Inflammatory macrophage (primary cell): ENCODE measurements at regions not wholly inside any gene's neighbourhood (a gene's known extent, or its start where the extent isn't known, plus 50 kb on each side); places are given as distances from the start of the nearest gene placed in this dataset.

Source experiments
- DNase-seq, 2 donors: peaks; one replicate each; pipeline ENCODE4 v3.0.0-alpha.2; 2020 to 2022

DNA sequence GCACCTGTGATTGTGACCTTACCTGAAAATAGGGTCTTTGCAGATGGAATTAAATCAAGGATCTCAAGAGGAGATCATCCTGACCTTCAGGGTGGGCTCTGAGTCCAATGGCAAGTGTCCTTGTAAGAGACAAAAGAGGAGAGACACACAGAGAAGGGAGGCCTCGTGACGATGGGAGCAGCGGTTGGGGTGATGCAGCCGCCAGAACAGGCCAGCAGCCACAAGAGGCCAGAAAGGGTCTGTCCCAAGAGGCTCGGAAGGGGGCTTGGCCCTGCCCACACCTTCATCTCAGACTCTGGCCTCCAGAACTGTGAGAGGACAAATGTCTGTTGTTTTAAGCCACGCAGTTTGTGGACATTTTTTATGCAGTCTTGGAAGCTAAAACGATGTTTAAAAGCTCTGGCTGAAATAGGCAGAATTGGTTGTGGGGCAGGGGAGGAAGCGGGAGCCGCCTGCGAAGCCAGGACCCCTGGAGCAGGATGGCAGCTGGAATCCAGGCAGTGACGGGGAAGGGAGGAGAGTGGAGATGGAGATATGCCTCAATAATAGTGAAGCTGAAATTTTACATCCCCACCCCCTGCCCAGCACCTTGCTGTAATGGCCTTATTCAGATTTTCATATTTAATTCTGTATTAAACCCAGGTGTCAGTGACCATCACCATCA, 216.4 kb downstream of the ANKRD60 start:
- no peak for DNase-seq

DNA sequence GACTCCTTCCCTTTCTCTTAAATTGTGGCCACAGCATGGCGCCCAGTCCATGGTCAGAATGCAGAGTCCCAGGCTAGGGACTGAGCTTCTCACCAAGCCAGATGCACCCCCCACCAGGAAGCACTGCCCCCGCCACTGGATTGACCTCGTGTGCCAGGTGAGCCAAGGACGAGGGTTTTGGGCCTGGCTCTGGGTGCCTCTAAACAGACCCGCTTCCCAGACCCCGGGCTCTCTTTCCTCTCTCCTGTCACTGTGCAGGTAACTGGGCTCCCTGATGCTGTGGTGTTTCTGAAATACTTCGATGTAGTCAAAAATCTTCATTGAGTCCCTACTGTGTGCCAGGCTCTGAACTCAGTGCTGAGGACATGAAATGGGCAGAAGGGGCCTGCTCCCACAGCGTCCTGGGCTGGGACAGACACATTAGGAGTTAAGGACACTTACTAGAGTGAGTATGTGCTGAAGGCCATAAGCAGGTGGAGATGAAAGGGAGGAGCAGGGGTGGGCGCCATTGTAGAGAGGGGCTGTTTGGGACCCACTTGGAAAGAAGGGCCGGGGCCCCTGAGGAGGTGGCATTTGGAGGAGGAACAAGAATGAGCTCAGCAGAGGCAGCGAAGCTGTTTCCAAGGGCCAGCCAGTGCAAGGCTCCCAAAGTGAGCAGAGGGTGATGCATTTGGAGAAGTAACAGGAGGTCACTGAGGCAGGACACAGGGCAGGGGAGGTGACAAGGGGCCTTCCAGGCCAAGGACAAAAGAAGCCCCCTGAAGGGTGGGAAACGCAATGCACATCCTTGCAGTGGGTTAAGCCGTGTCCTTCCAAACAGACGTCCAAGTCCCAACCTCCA, 217.1 kb downstream of the ANKRD60 start:
- no peak for DNase-seq

DNA sequence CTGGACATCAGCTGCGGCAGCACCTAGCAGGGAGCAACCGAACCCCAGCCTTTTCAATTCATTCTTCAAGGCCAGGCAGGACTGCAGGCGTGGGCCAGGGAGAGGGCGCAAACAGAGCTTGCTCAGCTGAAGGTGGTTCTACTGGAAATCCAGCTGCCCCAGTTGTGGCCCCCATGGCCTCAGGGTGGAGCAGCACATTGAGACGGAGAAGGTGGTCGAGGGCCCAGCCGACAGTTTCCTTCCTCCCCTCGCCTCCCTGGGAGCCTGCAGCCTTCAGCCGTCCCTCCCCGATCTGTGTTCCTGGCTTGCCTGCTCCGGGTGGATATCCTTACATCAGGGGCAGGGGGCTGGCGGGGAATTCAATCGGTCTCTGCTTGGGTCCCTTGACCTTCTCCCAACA, 217.8 kb downstream of the ANKRD60 start:
- no peak for DNase-seq

DNA sequence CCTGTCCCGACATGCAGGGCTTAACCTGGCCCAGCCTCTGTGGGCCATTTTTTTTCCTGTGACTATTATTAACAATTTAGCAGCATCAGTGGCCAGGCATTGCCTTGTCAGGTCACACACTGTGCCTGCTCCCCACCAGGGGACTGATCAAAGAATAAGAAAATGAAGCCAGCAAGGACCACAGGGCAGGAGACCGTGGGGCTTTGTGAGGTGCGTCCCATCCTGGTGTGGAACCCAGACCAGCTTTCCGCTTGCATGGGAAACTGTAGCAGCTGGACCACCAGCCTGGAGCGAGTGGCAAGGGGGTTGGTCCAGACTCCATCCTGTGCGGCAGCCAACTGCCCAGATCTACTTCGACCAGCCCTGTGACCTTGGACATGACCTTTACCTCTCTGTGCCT, 218.3 kb downstream of the ANKRD60 start:
- no peak for DNase-seq

- DNase-seq, result no peak
Observed at GRCh38 chr20:58008866-58009265, 219.6 kb downstream of the ANKRD60 start.

DNA sequence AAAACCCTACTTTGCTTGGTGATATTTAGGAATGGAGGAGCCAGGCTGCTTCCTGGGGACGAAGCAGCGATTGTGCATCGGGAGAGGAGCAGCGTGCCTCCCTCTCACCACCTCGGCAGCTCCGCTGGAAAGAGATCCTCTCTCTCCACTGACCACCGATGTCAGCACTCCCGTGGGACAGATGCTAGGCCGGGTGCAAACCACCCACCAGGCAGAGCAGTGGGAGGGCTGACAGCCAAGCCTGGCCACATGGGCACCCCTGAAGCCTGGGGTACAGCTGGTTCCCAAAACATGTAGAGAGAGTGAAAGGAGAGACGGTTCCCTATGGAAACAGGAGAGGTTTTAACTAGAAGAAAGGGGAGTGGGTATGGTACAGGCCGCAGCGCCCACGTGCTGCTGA, 220.0 kb downstream of the ANKRD60 start:
- no peak for DNase-seq

DNA sequence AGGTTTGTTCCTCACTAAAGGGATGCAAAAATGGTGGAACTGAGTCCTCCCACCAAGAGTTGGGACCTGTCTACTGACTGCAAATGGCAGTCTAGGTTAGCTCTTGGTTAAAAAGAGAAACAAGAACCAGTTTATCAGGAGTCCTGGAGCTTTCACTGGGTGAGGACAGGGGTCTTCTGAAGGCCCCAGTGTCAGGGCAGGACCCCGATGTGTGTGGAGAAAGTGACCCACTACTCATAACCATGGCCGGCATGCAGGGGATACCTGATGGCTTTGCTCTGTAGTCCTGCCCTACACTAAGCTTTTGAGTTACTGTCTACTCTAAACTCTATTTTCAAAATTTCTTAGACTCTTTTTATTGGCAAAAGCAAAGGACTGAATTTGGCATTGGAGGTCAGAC, 220.5 kb downstream of the ANKRD60 start:
- DNase-seq, result no peak

- DNase-seq, result no peak
Observed at GRCh38 chr20:58006346-58007316, 221.8 kb downstream of the ANKRD60 start.

GRCh38 chr20:58005581-58006345, 222.7 kb downstream of the ANKRD60 start:
- DNase-seq, result no peak

GRCh38 chr20:58004900-58005299, 223.6 kb downstream of the ANKRD60 start:
- DNase-seq, result no peak

DNA sequence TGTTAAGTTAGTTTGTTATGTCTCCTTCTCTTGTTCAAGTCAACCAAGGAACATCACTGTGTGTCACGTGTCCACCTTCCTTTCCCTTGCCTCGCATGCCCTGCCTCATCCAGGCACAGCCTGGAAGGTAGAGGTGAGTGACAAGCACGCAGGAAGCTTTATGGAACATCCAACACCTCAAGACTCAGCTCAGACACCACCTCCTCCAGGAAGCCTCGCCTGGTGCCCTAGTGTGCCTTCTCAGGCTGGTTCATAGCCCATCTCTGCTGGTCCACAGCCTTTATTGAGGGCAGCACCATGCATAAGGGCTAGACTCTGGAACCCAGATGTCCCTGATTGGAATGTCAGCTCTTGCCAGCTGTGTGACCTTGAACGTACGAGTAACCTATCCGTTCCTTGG, 224.3 kb downstream of the ANKRD60 start:
- no peak for DNase-seq

- DNase-seq, result no peak
Observed at GRCh38 chr20:58003525-58003924, 224.9 kb downstream of the ANKRD60 start.

GRCh38 chr20:58002901-58003300, 225.6 kb downstream of the ANKRD60 start:
- no peak for DNase-seq

DNA sequence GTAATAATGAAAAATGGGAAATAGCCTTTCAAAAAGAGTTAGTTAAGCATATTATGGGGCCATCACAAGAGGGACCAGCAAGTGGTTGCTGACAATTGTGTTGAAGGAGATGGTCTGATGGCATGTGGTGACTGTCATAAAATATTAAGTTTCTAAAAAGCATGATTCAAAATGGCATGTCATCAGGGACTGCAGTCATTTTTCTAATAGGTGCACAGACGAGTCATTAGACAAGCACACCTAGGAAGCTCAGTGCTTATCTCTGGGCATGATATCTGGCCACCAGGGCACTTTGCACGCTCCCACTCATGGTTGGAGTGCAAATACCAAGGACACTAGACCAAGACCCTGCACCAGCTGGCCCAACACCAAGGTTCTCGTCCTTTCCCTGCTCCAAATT, 226.5 kb downstream of the ANKRD60 start:
- no peak for DNase-seq

- DNase-seq, result no peak
Observed at GRCh38 chr20:58001381-58001780, 227.1 kb downstream of the ANKRD60 start.

DNA sequence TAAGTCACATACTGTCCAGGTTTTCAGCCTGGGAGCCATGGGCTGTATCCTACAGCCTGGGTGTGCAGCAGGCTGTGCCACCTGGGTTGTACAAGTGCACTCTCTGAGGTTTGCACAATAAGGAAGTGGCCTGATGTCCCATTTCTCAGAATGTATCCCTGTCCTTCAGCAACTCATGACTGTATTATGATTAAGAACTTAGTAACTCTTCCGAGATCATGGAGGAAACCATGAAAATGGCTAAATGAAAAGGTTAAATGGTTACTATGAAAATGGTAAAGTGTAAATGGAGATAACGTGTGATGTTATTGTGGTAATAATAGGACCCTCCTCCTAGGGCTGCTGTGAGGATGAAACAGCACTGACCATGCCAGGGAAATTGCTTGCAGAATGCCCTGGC, 227.6 kb downstream of the ANKRD60 start:
- DNase-seq, result peak in 1 of 2 donors; percentile 6

DNA sequence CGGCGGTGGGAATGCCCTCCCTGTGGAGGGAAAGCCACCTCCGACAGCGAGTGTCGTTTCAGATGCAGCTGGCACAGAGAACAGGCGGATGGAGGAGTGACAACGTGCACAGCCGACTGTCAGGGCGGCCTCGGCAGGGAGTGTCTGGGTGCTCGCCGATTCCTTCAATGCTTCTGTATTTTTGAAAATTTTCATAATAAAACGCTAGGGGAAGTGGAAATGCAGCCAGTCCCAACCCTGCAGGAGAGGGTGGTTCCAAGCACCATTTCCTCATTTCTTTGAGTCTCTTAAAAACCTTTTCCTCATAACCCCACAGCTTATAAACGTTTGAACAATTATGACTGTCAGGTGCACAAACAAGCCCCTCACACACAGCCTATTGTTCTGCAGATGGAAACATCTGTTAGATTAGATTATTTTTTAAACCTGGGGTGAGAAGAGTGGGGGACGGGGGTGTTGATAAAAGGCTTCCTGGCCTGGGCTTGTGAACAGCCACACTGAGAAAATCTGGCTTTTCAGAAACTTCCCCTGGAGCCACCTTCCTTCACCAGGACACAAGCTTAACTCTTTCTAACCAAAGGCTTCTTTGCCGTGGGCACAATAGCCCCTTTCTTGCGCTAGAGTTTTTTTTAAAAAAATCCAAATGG, 228.9 kb downstream of the ANKRD60 start:
- DNase-seq, result peak; percentile 77 to 86

DNA sequence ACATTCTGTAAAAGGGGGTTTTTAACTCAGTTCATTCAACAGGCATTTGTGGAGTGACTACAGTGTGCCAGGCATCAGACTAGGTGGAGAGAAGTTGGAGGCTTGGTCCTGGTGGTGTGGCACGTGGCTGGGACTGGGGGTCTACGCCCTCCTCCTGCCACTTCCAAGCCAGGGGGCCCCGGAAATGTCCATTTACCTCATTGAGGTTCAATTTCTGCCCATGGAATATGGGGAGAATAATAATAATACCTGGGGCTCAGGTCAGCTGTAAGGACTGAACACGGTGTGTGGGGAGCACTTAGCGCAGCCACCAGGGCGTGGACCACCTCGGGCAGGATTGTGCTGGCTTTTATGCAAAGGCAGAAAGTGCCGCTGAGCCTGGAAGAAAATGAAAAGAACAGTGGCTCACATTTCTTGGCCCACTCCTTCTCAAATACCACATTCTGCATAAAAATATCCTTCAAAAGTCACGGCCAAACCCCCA, 229.4 kb downstream of the ANKRD60 start:
- no peak for DNase-seq

- no peak for DNase-seq
Observed at GRCh38 chr20:57998276-57998675, 230.2 kb downstream of the ANKRD60 start.

DNA sequence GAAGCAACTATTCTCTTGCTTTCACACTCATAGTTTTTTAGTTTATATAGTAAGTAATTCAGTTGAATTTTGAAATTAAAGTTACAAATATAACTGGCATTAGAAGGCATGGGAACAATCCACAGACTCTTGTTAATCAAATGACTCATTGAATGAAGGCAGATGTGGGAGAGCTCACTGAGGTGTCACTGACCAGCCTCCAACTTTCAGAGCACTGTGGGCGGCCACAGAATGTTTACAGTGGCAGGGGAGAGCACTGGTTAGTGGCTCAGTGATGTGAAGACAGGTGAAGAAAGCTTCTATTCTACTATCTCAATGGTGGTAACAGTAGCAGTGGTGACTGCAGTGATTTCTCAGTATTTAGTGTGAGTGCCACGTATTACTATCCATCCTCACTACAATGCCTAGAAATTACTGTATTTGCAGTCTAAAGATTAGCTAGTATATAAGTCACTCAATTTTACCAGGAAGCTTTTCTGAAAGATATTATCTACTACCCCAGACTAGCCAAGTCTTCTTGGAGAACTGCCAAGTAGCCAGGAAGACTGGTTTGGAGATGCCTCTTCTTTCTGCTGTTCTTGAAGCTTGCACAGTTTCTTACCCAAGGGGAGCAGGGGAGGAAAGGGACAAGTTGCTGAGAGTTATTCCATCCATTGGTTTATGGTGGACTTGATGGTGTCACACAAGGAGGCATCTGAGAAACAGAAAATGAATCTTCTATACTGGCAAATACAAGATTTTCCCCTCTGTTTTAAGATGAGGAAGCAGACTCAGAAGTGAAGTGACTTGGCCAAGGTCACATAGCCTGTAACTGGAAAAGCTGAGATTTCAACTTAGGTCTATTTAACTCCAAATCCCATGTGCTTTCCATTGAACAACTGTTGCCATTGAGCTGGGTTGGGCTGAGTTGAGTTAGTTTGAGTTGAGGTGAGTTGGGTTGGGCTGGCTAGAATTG, 231.2 kb downstream of the ANKRD60 start:
- DNase-seq, result no peak
